Left colon (tissue), 2 donors: ENCODE measurements at regions not wholly inside any gene's neighbourhood (a gene's known extent, or its start where the extent isn't known, plus 50 kb on each side); places are given as distances from the start of the nearest gene placed in this dataset.

Experiments used
- ATAC-seq: fragments of 200-7000 bp; cut with Tn5 transposase; one replicate; pipeline ENCODE4 v1.9.1; 2020; ENCODE audit warnings: mild to moderate bottlenecking, moderate library complexity
- DNase-seq, 2 donors: peaks; one replicate each; pipeline ENCODE4 v3.0.0-alpha.2; 2020
- intact Hi-C, 2 donors: fragments of 100-400 bp; cut with DNase I in 1 of 2; cut with micrococcal nuclease in 1 of 2; formaldehyde crosslinking; loops; one replicate each; pipeline versions ENCODE4 v1.11.2 to v1.14.0; 2022; cut with DNase I, micrococcal nuclease
- donor health status: DM: no; HTN: no; CAD: no.
- donor health status: DM: yes; HTN: yes; CAD: no.

DNA sequence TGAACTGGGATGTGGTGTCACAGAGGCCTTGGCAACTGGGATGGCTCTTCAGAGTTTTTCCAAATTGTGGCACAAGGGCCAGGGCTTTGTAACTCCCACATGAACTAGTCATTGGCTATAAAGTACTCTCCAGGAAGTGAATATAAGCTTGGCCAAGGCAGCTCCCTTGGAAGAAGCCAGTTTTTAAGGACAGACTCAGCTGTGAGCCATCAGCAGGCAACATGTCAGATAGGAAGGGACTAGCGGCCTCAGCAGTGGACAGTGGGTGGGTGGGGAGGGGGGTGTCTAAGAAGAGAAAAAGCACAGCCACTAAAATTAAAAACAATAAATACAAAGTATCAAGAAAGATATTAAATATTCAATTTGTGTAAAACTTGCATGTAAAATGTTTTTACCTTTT lies 691.1 kb upstream of the PIK3C3 start:
- ATAC-seq: no peak
- intact Hi-C loops: no loop called here
- no peak for DNase-seq

DNA sequence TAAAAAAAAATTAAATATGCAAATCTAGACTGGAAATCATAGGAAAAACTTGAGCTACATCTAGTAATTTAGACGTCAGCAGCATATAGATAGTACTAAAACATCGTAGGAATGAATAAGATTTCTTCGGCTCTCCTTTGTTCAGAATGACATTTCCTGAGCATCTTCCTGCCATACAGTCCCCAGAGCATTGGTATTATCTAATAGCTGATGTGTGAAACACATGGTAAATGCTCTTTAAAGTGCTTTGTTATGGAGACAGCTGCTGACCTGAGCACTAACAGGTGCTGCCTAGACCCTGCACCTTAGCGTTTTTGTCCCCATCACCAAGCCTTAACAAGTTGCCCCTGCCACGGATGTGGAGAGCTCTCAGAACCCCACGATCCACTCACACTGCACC lies 692.3 kb upstream of the PIK3C3 start:
- intact Hi-C loops: no loop called here
- ATAC-seq: no peak
- DNase-seq: no peak

DNA sequence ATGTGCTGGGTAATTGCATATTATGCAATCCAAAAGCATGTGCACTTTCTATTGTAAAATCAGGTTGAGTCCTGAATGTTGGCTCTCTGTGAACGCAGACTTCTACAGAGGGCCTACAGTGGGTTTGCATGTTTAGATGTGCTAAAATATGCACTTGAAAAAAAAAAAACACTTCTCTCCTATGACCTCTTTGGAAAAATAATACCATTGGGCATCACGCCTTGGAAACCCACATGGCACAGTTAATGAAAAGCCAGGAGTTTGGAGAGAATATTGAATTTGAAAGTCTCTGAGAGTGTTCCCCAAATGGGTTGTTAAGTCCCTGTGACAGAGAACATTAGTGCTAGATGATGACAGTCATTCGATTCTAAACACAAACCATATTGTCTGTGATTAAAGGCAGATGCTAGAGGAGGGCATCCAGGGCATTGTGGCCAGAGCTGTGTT lies 710.4 kb upstream of the PIK3C3 start:
- no peak for ATAC-seq
- intact Hi-C loops: loop anchor here in 1 of 2 donors (10.0 kb wide), 1 partner anchor 520 kb away; no protein-coding TSS in a partner anchor
- no peak for DNase-seq

DNA sequence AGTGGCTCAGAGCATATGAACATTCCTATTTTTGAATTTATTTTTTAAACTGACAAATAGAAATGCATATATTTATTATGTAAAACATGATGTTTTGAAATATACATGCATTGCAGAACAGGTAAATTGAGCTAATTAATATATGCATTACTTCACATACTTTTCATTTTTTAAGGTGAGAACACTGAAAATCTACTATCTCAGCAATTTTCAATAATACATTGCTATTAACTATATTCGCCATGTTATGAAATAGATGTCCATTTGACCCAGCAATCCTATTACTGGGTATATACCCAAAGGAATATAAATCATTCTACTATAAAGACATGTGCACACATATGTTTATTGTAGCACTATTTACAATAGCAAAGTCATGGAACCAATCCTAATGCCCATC lies 717.7 kb upstream of the PIK3C3 start:
- no peak for DNase-seq
- intact Hi-C loops: loop anchor here in 1 of 2 donors (10.0 kb wide), 1 partner anchor 57 kb away; no protein-coding TSS in a partner anchor
- ATAC-seq: no peak

DNA sequence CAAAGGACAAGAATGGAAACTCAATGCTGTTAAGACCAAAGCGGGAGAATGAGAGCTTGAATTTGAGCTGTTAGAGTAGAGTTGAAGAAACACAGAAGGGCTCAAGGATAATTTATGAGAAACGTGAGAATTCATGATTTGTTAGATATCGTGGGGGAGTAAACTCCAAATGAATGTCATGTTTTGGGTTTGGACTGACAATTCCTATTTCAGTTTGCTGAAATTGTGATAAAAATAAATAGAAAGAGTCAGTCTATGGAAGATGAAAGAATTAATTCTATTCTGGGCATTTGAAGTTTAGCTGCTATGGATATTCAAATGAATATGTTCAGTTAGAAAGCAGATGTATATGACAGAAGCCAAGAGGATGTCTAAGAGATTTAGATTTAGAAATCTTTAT lies 723.4 kb upstream of the PIK3C3 start:
- DNase-seq: no peak
- intact Hi-C loops: loop anchor here in 1 of 2 donors (10.0 kb wide), 1 partner anchor 63 kb away; no protein-coding TSS in a partner anchor
- no peak for ATAC-seq

GRCh38 chr18:41227993-41228392 lies 727.0 kb upstream of the PIK3C3 start:
- no peak for DNase-seq
- intact Hi-C loops: no loop called here
- no peak for ATAC-seq

GRCh38 chr18:41226911-41227310 lies 728.1 kb upstream of the PIK3C3 start:
- ATAC-seq (no peak), DNase-seq (no peak)
- intact Hi-C loops: no loop called here

DNA sequence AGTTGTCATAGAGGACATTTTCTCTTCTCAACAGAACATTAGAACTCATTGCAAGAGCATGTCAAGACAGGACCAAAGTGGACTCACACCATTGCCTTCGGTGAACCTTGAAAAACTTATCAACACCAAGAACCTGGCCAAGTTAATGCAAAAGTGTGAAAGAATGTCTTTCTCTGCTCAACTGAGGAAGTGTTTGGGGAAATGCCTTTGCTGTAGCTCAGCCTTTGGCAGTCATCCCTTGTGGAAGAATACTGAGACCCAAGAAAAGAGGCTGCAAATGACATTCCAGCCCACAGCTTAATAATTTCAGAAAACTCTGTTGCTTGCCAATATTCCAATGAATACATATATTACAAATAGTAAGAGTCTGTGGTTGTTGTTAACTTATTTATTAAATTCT lies 728.8 kb upstream of the PIK3C3 start:
- DNase-seq (no peak), ATAC-seq (no peak)
- intact Hi-C loops: no loop called here

- intact Hi-C loops: no loop called here
- no peak for DNase-seq
- ATAC-seq: no peak
Observed at GRCh38 chr18:41216341-41217003, 738.6 kb upstream of the PIK3C3 start.

DNA sequence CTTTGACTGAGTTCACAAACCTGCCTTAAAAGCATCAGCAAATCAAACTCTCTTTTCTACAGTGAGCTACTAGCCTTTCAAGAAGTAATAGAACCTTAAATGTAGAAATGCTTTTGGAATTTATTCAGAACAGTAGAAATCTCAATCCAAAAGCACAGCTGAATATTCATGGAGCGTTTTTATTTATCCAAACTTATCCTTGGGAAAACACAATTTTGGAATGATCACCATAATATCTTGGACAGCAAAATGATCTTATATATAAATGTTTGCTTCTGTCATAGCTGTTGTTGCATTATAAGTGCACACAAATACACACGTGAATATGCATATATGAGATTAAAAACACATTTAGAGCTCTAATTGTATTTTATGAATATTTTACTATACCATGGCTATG lies 747.3 kb upstream of the PIK3C3 start:
- intact Hi-C loops: no loop called here
- ATAC-seq: no peak
- no peak for DNase-seq

DNA sequence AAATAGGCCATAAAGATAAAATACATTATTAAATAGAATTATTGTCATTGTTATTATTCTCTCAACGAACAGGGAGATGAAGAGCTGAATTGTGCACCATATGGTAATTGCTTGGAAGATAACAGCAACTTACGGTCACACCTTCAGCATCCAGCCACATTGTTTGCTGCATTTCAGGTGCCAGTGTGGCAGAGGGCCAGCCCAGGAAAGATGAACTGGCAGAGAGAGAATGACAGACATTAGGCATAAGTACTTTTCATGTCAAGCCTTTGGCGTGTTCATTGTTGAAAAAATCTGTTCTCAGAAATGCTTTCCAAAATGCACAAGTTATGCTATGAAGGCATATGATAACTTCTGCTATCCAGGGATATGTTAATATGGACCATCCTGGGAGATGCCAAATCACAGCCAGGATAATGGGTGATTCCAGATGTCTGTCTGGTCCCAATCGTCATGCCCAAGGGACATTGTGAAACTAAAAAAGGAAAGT lies 748.6 kb upstream of the PIK3C3 start:
- intact Hi-C loops: no loop called here
- ATAC-seq (no peak), DNase-seq (no peak)

DNA sequence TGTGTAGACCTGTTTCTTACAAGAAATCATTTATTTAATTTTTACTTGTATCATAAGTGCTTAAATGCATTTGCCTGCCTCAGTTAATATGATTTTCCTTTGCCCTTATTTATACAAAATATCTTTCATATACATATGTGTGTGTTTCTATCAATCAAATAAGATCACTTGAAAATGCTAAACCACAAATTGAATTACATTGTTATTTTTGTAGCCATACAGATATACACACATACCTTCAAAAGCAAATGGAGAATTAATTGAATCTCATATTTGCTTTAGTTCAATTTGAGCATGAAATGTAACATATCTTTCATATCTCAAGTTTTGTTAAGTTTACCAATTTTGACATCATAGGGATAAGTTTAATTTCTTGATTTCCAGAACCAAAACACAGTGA lies 755.8 kb upstream of the PIK3C3 start:
- intact Hi-C loops: no loop called here
- ATAC-seq (no peak), DNase-seq (no peak)

GRCh38 chr18:41197967-41198366 lies 757.1 kb upstream of the PIK3C3 start:
- intact Hi-C loops: no loop called here
- DNase-seq (no peak), ATAC-seq (no peak)

- no peak for DNase-seq
- intact Hi-C loops: no loop called here
- ATAC-seq: no peak
Observed at GRCh38 chr18:41170346-41170745, 784.7 kb upstream of the PIK3C3 start.

GRCh38 chr18:41165625-41166024 lies 789.4 kb upstream of the PIK3C3 start:
- DNase-seq: no peak
- ATAC-seq: no peak
- intact Hi-C loops: no loop called here

- intact Hi-C loops: no loop called here
Observed at GRCh38 chr18:41162781-41163180, 792.3 kb upstream of the PIK3C3 start.

DNA sequence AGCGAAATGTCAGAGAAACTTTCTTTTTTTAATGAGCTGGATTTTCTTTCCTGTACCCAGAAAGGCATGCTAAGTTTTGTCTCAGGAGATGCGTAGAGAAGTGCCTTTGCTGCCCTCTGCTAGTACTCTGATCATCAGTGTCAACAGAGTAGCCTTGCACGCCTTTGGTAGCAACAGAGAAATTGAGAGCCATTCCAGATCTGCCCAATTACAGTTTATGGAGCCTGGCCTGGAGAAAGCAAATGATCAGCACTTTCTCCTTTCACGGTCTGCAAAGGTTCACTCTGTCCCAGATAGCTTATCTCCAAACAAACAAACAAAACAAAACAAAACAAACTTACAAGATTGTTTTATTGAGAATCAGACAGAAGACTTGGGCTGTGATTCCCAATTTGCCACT lies 792.8 kb upstream of the PIK3C3 start:
- no peak for DNase-seq
- ATAC-seq: no peak
- intact Hi-C loops: no loop called here

More at GRCh38 chr18:41162781-41163180, 792.3 kb upstream of the PIK3C3 start:
- DNase-seq: no peak
- ATAC-seq: no peak

GRCh38 chr18:41155910-41156851 lies 798.9 kb upstream of the PIK3C3 start:
- ATAC-seq: no peak
- DNase-seq: no peak
- intact Hi-C loops: no loop called here

- intact Hi-C loops: no loop called here
- DNase-seq: no peak
- no peak for ATAC-seq
Observed at GRCh38 chr18:41155025-41155424, 800.0 kb upstream of the PIK3C3 start.

GRCh38 chr18:41153871-41154270 lies 801.2 kb upstream of the PIK3C3 start:
- ATAC-seq (no peak), DNase-seq (no peak)
- intact Hi-C loops: no loop called here
